ENCODE measurements at regions not wholly inside any gene's neighbourhood (a gene's known extent, or its start where the extent isn't known, plus 50 kb on each side); places are given as distances from the start of the nearest gene placed in this dataset.

GRCh38 chr9:120040896-120041295, 539.1 kb downstream of the CDK5RAP2 start:
- TF ChIP-seq, protein P1, sequence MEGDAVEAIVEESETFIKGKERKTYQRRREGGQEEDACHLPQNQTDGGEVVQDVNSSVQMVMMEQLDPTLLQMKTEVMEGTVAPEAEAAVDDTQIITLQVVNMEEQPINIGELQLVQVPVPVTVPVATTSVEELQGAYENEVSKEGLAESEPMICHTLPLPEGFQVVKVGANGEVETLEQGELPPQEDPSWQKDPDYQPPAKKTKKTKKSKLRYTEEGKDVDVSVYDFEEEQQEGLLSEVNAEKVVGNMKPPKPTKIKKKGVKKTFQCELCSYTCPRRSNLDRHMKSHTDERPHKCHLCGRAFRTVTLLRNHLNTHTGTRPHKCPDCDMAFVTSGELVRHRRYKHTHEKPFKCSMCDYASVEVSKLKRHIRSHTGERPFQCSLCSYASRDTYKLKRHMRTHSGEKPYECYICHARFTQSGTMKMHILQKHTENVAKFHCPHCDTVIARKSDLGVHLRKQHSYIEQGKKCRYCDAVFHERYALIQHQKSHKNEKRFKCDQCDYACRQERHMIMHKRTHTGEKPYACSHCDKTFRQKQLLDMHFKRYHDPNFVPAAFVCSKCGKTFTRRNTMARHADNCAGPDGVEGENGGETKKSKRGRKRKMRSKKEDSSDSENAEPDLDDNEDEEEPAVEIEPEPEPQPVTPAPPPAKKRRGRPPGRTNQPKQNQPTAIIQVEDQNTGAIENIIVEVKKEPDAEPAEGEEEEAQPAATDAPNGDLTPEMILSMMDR (IDR thresholded peaks at IDR 0.05; ENCODE audit: insufficient read depth, low read length, severe bottlenecking): no peak
- Histone ChIP-seq H3K27me3 (ENCODE audit: control insufficient read depth, insufficient read depth, low read length) (no peaks in the 10 kb centered on the region), H3K36me3 (ENCODE audit: control insufficient read depth, insufficient read depth, low read length) (no peaks in the 10 kb centered on the region), H3K4me3 (ENCODE audit: low read depth, low read length) (no peak overlapping the region)
- FAIRE-seq (no peak), DNase-seq (ENCODE audit: low read depth) (no peak)

- DNase-seq (ENCODE audit: low read depth) (no peak), FAIRE-seq (no peak)
- Histone ChIP-seq H3K27me3 (ENCODE audit: control insufficient read depth, insufficient read depth, low read length) (no peaks in the 10 kb centered on the region), H3K36me3 (ENCODE audit: control insufficient read depth, insufficient read depth, low read length) (no peaks in the 10 kb centered on the region), H3K4me3 (ENCODE audit: low read depth, low read length) (no peak overlapping the region)
- TF ChIP-seq, protein P1 (IDR thresholded peaks at IDR 0.05; ENCODE audit: insufficient read depth, low read length, severe bottlenecking): no peak
Observed at GRCh38 chr9:120038342-120038741, 541.6 kb downstream of the CDK5RAP2 start.

GRCh38 chr9:120032639-120033038, 547.3 kb downstream of the CDK5RAP2 start:
- Histone ChIP-seq H3K36me3 (ENCODE audit: control insufficient read depth, insufficient read depth, low read length) (no peaks in the 10 kb centered on the region), H3K4me3 (ENCODE audit: low read depth, low read length) (no peak overlapping the region), H3K27me3 (ENCODE audit: control insufficient read depth, insufficient read depth, low read length) (no peaks in the 10 kb centered on the region)
- no peak for FAIRE-seq
- TF ChIP-seq, protein P1 (IDR thresholded peaks at IDR 0.05; ENCODE audit: insufficient read depth, low read length, severe bottlenecking): no peak
- no peak for DNase-seq (ENCODE audit: low read depth)

GRCh38 chr9:120030847-120031246, 549.1 kb downstream of the CDK5RAP2 start:
- DNase-seq (ENCODE audit: low read depth): no peak
- no peak for FAIRE-seq
- Histone ChIP-seq H3K27me3 (ENCODE audit: control insufficient read depth, insufficient read depth, low read length) (no peaks in the 10 kb centered on the region), H3K4me3 (ENCODE audit: low read depth, low read length) (no peak overlapping the region), H3K36me3 (ENCODE audit: control insufficient read depth, insufficient read depth, low read length) (no peaks in the 10 kb centered on the region)
- TF ChIP-seq, protein P1 (IDR thresholded peaks at IDR 0.05; ENCODE audit: insufficient read depth, low read length, severe bottlenecking): no peak

DNA sequence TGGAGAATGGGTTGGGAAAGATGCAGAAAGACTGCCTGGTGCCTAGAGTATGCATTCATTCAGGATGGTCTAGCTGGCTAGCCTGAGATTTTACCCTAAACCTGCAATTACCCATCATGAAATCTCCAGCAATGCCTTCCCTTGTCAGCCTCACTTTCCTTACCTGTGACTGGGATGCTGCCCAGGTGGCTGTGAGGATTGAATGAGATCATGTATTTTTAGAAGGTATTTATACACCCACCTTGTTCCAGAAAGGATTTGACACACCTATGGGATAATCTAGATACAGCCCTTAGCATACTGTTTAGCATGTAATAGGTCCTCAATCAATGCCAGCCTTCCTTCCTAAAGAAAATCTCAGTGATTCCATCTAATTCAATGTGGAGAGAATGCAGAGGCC, 561.4 kb downstream of the CDK5RAP2 start:
- no peak for DNase-seq (ENCODE audit: low read depth)

GRCh38 chr9:120018037-120018436, 561.9 kb downstream of the CDK5RAP2 start:
- H3K4me3 ChIP-seq (ENCODE audit: low read depth, low read length): no peak overlapping the region
- TF ChIP-seq, protein P1 (IDR thresholded peaks at IDR 0.05; ENCODE audit: insufficient read depth, low read length, severe bottlenecking): no peak
- FAIRE-seq: no peak

More for the DNA sequence above, 561.4 kb downstream of the CDK5RAP2 start:
- TF ChIP-seq, protein P1 (IDR thresholded peaks at IDR 0.05; ENCODE audit: insufficient read depth, low read length, severe bottlenecking): no peak
- Histone ChIP-seq H3K27me3 (ENCODE audit: control insufficient read depth, insufficient read depth, low read length) (no peaks in the 10 kb centered on the region), H3K4me3 (ENCODE audit: low read depth, low read length) (no peak overlapping the region), H3K36me3 (ENCODE audit: control insufficient read depth, insufficient read depth, low read length) (no peaks in the 10 kb centered on the region)
- FAIRE-seq: no peak

More at GRCh38 chr9:120018037-120018436, 561.9 kb downstream of the CDK5RAP2 start:
- no peak for DNase-seq (ENCODE audit: low read depth)
- no peaks in the 10 kb centered on the region for H3K27me3 ChIP-seq (ENCODE audit: control insufficient read depth, insufficient read depth, low read length)
- no peaks in the 10 kb centered on the region for H3K36me3 ChIP-seq (ENCODE audit: control insufficient read depth, insufficient read depth, low read length)

All from bronchial epithelial cell (primary cell).